ENCODE measurements at regions not wholly inside any gene's neighbourhood (a gene's known extent, or its start where the extent isn't known, plus 50 kb on each side); places are given as distances from the start of the nearest gene placed in this dataset.

GRCh38 chr10:4337563-4337962, 488.4 kb upstream of the AKR1E2 start:
- H3K27ac ChIP-seq (ENCODE audit: low read length in 2 of 2): no peak overlapping the region
- H3K9ac ChIP-seq (ENCODE audit: low read length): no peak overlapping the region
- H3K9me3 ChIP-seq (ENCODE audit: control extremely low read depth in 1 of 3, control insufficient read depth in 2 of 3, insufficient read depth in 1 of 3, low read length in 2 of 3): peaks cover 7 to 26% (median 22%) of the 10 kb centered on the region in 3 donors
- WGBS (ENCODE audit: insufficient coverage): 85% methylated on average over 2 of the region's 2 CpGs
- H3K4me1 ChIP-seq (ENCODE audit: control insufficient read depth in 2 of 2, insufficient read depth in 2 of 2, low read length in 2 of 2): peaks cover 0 to 3% of the 10 kb centered on the region in 2 donors
- intact Hi-C loops (cut with micrococcal nuclease): no loop called here
- H3K4me3 ChIP-seq (ENCODE audit: control extremely low read depth in 1 of 5, extremely low read depth in 1 of 5, insufficient read depth in 1 of 5, low read depth in 2 of 5, low read length in 4 of 5): no peak overlapping the region
- H3K4me2 ChIP-seq (replicated peaks; ENCODE audit: low read depth, low read length, poor library complexity, severe bottlenecking): no peak overlapping the region
- no peak overlapping the region for H2AFZ ChIP-seq (ENCODE audit: insufficient read depth, low read depth, low read length, poor library complexity, severe bottlenecking)
- no peaks in the 10 kb centered on the region for H3K79me2 ChIP-seq (ENCODE audit: control insufficient read depth, insufficient read depth, low read length)
- no peaks in the 10 kb centered on the region for H4K20me1 ChIP-seq (ENCODE audit: control insufficient read depth, insufficient read depth, low read length, poor library complexity, severe bottlenecking)
- TF ChIP-seq EZH2 (IDR thresholded peaks at IDR 0.05; ENCODE audit: borderline replicate concordance, insufficient read depth, low read depth, low read length, poor library complexity, severe bottlenecking) (no peak), CTCF (IDR thresholded peaks at IDR 0.05) (no peak)
- DNase-seq (no peak), ATAC-seq (ENCODE audit: low read depth) (no peak)
- Mint-ChIP-seq H3K27ac (no peak overlapping the region), H3K4me1 (no peaks in the 10 kb centered on the region), H3K4me3 (no peak overlapping the region), H3K9me3 (ENCODE audit: insufficient read depth) (no peaks in the 10 kb centered on the region), H3K27me3 (peaks cover 3% of the 10 kb centered on the region)
- H3K36me3 ChIP-seq (replicated peaks in 1 of 2; ENCODE audit: control extremely low read depth in 1 of 2, control insufficient read depth in 1 of 2, extremely low read depth in 1 of 2, insufficient read depth in 2 of 2, low read length in 1 of 2): no peaks in the 10 kb centered on the region
- CTCF ChIA-PET: no interaction called here
- H3K27me3 ChIP-seq (replicated peaks in 1 of 4; ENCODE audit: control extremely low read depth in 1 of 4, control insufficient read depth in 3 of 4, insufficient read depth in 4 of 4, low read length in 3 of 4): no peaks in the 10 kb centered on the region
- POLR2A ChIA-PET: no interaction called here

- no peaks in the 10 kb centered on the region for H3K27me3 Mint-ChIP-seq
- peaks cover 3% of the 10 kb centered on the region in 2 donors for H3K4me1 ChIP-seq (ENCODE audit: control insufficient read depth in 2 of 2, insufficient read depth in 2 of 2, low read length in 2 of 2)
- H3K4me3 Mint-ChIP-seq: no peak overlapping the region
- no peaks in the 10 kb centered on the region for H3K27me3 ChIP-seq (replicated peaks in 1 of 4; ENCODE audit: control extremely low read depth in 1 of 4, control insufficient read depth in 3 of 4, insufficient read depth in 4 of 4, low read length in 3 of 4)
- H3K27ac ChIP-seq (ENCODE audit: low read length in 2 of 2): peak overlapping the region in 1 of 2 donors; percentile 96
- H3K9me3 ChIP-seq (ENCODE audit: control extremely low read depth in 1 of 3, control insufficient read depth in 2 of 3, insufficient read depth in 1 of 3, low read length in 2 of 3): peaks cover 10 to 41% (median 29%) of the 10 kb centered on the region in 3 donors
- no peak overlapping the region for H3K4me2 ChIP-seq (replicated peaks; ENCODE audit: low read depth, low read length, poor library complexity, severe bottlenecking)
- H4K20me1 ChIP-seq (ENCODE audit: control insufficient read depth, insufficient read depth, low read length, poor library complexity, severe bottlenecking): no peaks in the 10 kb centered on the region
- H3K36me3 ChIP-seq (replicated peaks in 1 of 2; ENCODE audit: control extremely low read depth in 1 of 2, control insufficient read depth in 1 of 2, extremely low read depth in 1 of 2, insufficient read depth in 2 of 2, low read length in 1 of 2): no peaks in the 10 kb centered on the region
- ChIA-PET POLR2A (interaction anchor here (0.5 kb wide), 1 partner anchor 564 kb away, joined by 3 read pairs; no protein-coding TSS in a partner anchor), CTCF (interaction anchor here (0.5 kb wide), 1 partner anchor 104 kb away, joined by 3 read pairs; no protein-coding TSS in a partner anchor)
- no peak overlapping the region for H3K4me3 ChIP-seq (ENCODE audit: control extremely low read depth in 1 of 5, extremely low read depth in 1 of 5, insufficient read depth in 1 of 5, low read depth in 2 of 5, low read length in 4 of 5)
- ATAC-seq (ENCODE audit: low read depth): no peak
- H3K27ac Mint-ChIP-seq: no peak overlapping the region
- intact Hi-C loops (cut with micrococcal nuclease): loop anchor here (5.0 kb wide), 2 partner anchors 208 to 853 kb away; no protein-coding TSS in a partner anchor
- no peak overlapping the region for H3K9ac ChIP-seq (ENCODE audit: low read length)
- no peaks in the 10 kb centered on the region for H3K4me1 Mint-ChIP-seq
- H3K79me2 ChIP-seq (ENCODE audit: control insufficient read depth, insufficient read depth, low read length): no peaks in the 10 kb centered on the region
- TF ChIP-seq EZH2 (IDR thresholded peaks at IDR 0.05; ENCODE audit: borderline replicate concordance, insufficient read depth, low read depth, low read length, poor library complexity, severe bottlenecking): no peak
- TF ChIP-seq CTCF (IDR thresholded peaks at IDR 0.05): no peak
- no peak for DNase-seq
- WGBS (ENCODE audit: insufficient coverage): 89% methylated on average over 2 of the region's 5 CpGs
- peaks cover 2% of the 10 kb centered on the region for H3K9me3 Mint-ChIP-seq (ENCODE audit: insufficient read depth)
- H2AFZ ChIP-seq (ENCODE audit: insufficient read depth, low read depth, low read length, poor library complexity, severe bottlenecking): no peak overlapping the region
These were observed 491.1 kb upstream of the AKR1E2 start for GRCh38 chr10:4334871-4335270.

All from B cell (primary cell).